Tibial artery (tissue), 4 donors: ENCODE measurements at regions not wholly inside any gene's neighbourhood (a gene's known extent, or its start where the extent isn't known, plus 50 kb on each side); places are given as distances from the start of the nearest gene placed in this dataset.

Experiments
- DNase-seq, 2 donors: peaks; one replicate each; pipeline ENCODE4 v3.0.0-alpha.2; 2019
- H3K27ac ChIP-seq, 2 donors: fragments of 200-600 bp; sonication (generic) in 1 of 2; 1 replicate in 1 of 2; 2 replicates in 1 of 2; pipeline ENCODE4 v1.5.1; 2018 to 2019; ENCODE audit warnings: mild to moderate bottlenecking in 1 of 2
- H3K27me3 ChIP-seq, 2 donors: fragments of 200-600 bp; sonication (generic) in 1 of 2; one replicate each; pipeline versions ENCODE4 v1.5.1 to v1.6.0; 2016 to 2019
- H3K36me3 ChIP-seq, 3 donors: fragments of 200-600 bp; sonication (generic) in 2 of 3; one replicate each; pipeline ENCODE4 v1.5.1; 2016 to 2019; ENCODE audit warnings: mild to moderate bottlenecking in 2 of 3
- H3K4me1 ChIP-seq, 4 donors: fragments of 200-600 bp; sonication (generic) in 2 of 4; 1 replicate in 3 of 4; 2 replicates in 1 of 4; pipeline ENCODE4 v1.5.1; 2016 to 2019
- H3K4me3 ChIP-seq, 2 donors: fragments of 200-600 bp; sonication (generic) in 1 of 2; 1 replicate in 1 of 2; 2 replicates in 1 of 2; pipeline ENCODE4 v1.5.1; 2018 to 2019; ENCODE audit warnings: mild to moderate bottlenecking in 2 of 2
- H3K9me3 ChIP-seq, 3 donors: fragments of 200-600 bp; sonication (generic) in 1 of 3; one replicate each; pipeline ENCODE4 v1.5.1; 2016 to 2019
- intact Hi-C: fragments of 100-400 bp; cut with DNase I; formaldehyde crosslinking; loops from one replicate; pipeline ENCODE4 v1.15.0; 2023; ENCODE audit warnings: low total_unique reads
- TF ChIP-seq, protein P1 (sequence below), 2 experiments: fragments of 200-600 bp in 1 of 2; fragments of 450-650 bp in 1 of 2; IDR thresholded peaks; one replicate each; pipeline ENCODE4 v1.5.1; 2017 to 2019; ENCODE audit warnings: antibody characterized with exemption in 2 of 2, mild to moderate bottlenecking in 1 of 2, moderate library complexity in 1 of 2

DNA sequence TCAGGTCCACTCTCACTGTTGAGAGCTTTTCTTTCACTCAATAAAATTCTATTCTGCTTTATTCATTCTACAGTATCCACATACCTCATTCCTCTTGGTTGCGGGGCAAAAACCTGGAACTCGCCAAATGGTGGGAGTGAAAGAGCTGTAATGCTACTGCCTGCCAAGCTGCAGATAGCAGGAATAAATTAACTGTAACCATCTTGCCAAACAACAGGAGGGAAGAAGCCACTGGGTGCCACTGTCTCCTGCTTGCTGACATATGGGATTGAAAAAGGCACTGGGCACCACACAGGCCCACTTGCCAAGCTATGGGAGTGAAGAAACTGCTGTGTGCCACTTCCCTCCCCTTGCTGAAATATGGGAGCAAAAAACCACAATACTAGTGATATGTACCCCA lies 111.9 kb upstream of the CNTN1 start:
- Histone ChIP-seq H3K36me3 (no peaks in the 10 kb centered on the region), H3K27ac (no peak overlapping the region), H3K4me3 (no peak overlapping the region), H3K4me1 (no peaks in the 10 kb centered on the region), H3K27me3 (no peaks in the 10 kb centered on the region), H3K9me3 (no peaks in the 10 kb centered on the region)
- intact Hi-C loops = no loop called here
- no peak for DNase-seq
- TF ChIP-seq, protein P1, sequence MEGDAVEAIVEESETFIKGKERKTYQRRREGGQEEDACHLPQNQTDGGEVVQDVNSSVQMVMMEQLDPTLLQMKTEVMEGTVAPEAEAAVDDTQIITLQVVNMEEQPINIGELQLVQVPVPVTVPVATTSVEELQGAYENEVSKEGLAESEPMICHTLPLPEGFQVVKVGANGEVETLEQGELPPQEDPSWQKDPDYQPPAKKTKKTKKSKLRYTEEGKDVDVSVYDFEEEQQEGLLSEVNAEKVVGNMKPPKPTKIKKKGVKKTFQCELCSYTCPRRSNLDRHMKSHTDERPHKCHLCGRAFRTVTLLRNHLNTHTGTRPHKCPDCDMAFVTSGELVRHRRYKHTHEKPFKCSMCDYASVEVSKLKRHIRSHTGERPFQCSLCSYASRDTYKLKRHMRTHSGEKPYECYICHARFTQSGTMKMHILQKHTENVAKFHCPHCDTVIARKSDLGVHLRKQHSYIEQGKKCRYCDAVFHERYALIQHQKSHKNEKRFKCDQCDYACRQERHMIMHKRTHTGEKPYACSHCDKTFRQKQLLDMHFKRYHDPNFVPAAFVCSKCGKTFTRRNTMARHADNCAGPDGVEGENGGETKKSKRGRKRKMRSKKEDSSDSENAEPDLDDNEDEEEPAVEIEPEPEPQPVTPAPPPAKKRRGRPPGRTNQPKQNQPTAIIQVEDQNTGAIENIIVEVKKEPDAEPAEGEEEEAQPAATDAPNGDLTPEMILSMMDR (IDR thresholded peaks at IDR 0.05) = no peak

DNA sequence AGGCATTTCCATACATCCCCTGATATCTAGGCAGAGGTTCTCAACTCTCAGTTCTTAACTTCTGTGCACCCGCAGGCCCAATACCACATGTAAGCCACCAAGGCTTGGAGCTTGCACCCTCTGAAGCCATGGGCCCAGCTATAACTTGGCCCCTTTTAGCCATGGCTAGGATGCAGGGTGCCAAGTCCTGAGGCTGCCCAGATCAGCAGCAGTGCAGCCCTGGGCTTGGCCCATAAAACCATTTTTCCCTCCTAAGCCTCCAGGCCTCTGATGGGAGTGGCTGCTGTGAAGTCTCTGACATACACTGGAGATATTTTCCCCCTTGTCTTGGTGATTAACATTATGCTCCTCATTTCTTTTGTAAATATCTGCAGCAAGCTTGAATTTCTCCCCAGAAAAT lies 110.3 kb upstream of the CNTN1 start:
- Histone ChIP-seq H3K27ac (no peak overlapping the region), H3K27me3 (no peaks in the 10 kb centered on the region), H3K4me1 (no peaks in the 10 kb centered on the region), H3K36me3 (no peaks in the 10 kb centered on the region), H3K9me3 (no peaks in the 10 kb centered on the region), H3K4me3 (no peak overlapping the region)
- intact Hi-C loops = no loop called here
- TF ChIP-seq, protein P1 (IDR thresholded peaks at IDR 0.05) = no peak
- DNase-seq = no peak

DNA sequence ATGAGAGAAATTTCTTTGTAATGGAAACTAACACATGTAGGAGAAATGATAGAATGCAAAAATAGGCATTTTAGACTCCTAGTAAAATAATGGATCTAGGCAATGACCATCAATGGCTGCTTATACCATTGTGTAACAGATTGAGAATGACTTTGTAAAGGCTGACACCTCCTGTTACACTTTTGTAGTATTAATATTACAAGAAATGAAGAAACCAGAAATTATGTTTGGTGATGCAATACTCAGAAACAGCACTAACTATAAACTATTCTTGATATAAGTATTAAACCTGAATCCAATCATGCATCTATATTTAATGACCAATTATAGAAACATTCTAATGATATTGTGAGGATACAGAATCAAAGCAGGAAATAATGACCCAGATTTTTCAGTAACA lies 108.5 kb upstream of the CNTN1 start:
- intact Hi-C loops = no loop called here

DNA sequence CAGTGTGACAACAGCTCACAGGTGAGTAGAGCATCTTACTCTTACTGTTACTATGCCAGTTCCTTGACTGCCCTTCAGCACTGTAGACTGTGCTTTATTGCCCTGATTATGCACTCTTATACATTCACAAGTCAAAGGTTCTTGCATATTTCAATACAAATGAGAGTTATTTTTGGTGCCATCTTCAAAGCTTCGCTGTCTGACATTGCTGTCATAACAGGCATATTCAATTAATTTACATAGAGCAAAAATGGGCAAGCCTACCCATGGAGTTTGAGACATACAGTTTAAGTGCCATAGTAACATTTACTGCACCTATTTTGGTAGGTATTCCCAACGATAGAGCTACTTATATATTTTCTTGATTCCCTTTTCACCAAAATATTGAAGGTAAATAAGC lies 107.5 kb upstream of the CNTN1 start:
- no peaks in the 10 kb centered on the region for H3K27me3 ChIP-seq
- TF ChIP-seq, protein P1 (IDR thresholded peaks at IDR 0.05) = no peak
- no peak for DNase-seq
- H3K4me1 ChIP-seq = no peaks in the 10 kb centered on the region
- no peak overlapping the region for H3K4me3 ChIP-seq
- no peak overlapping the region for H3K27ac ChIP-seq
- no peaks in the 10 kb centered on the region for H3K36me3 ChIP-seq
- intact Hi-C loops = no loop called here
- no peaks in the 10 kb centered on the region for H3K9me3 ChIP-seq

More for the DNA sequence above, 108.5 kb upstream of the CNTN1 start:
- H3K4me1 ChIP-seq = no peaks in the 10 kb centered on the region
- TF ChIP-seq, protein P1 (IDR thresholded peaks at IDR 0.05) = no peak
- no peaks in the 10 kb centered on the region for H3K27me3 ChIP-seq
- no peaks in the 10 kb centered on the region for H3K36me3 ChIP-seq
- no peak for DNase-seq
- H3K27ac ChIP-seq = no peak overlapping the region
- H3K4me3 ChIP-seq = no peak overlapping the region
- no peaks in the 10 kb centered on the region for H3K9me3 ChIP-seq

DNA sequence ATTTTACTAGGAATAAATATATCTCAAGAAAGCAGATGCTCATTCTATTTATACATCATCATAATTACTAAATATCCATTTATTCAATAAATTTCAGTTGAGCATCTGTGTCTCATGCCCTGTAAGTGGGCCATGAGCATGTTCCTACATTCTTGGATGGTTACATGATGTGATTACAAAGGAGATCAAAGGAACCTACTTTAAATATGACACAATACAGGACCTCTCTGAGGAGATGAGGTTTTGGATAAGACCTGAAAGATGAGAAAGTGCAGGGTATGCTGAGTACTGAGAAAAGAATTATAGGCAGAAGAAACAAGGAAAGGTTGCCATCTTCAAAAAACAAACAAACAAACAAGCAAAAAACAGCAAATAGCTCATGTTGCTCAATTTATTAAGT lies 105.4 kb upstream of the CNTN1 start:
- TF ChIP-seq, protein P1 (IDR thresholded peaks at IDR 0.05) = no peak
- no peak overlapping the region for H3K4me3 ChIP-seq
- no peak overlapping the region for H3K27ac ChIP-seq
- no peaks in the 10 kb centered on the region for H3K4me1 ChIP-seq
- intact Hi-C loops = no loop called here
- H3K36me3 ChIP-seq = no peaks in the 10 kb centered on the region
- no peaks in the 10 kb centered on the region for H3K9me3 ChIP-seq
- no peak for DNase-seq
- no peaks in the 10 kb centered on the region for H3K27me3 ChIP-seq

DNA sequence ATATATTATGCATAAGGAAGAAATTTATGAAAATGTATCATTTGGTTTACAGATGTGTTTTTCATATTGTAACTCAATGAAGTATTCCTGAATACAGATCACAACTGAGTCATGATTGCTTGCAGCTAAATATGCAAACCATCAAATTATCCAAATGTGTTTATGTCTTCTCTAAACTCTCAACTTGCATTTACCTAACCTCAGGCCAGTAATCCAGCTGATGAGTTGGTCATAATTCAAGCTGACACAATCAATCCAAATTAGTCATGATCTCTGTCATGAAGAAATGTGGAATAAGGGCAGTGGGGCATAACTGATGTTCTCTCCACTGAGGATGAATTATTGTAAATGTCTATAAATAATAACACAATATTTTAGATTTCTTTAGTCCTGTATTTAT lies 104.8 kb upstream of the CNTN1 start:
- no peaks in the 10 kb centered on the region for H3K27me3 ChIP-seq
- no peak overlapping the region for H3K27ac ChIP-seq
- TF ChIP-seq, protein P1 (IDR thresholded peaks at IDR 0.05) = no peak
- H3K9me3 ChIP-seq = no peaks in the 10 kb centered on the region
- no peaks in the 10 kb centered on the region for H3K4me1 ChIP-seq
- no peaks in the 10 kb centered on the region for H3K36me3 ChIP-seq
- DNase-seq = no peak
- H3K4me3 ChIP-seq = no peak overlapping the region
- intact Hi-C loops = no loop called here
